Panc1 (cell line): ENCODE measurements at regions not wholly inside any gene's neighbourhood (a gene's known extent, or its start where the extent isn't known, plus 50 kb on each side); places are given as distances from the start of the nearest gene placed in this dataset.

Source experiments
- ATAC-seq: fragments of 200-7000 bp; cut with Tn5 transposase; 2 replicates; pipeline ENCODE4 v1.9.1; 2020; ENCODE audit warnings: mild to moderate bottlenecking, moderate library complexity
- BruUV-seq: library from RNA; stranded (reverse); fragments of 400-500 nt; replicated peaks from 2 replicates; lab custom pipeline; 2021; lab: Mats Ljungman, UMichigan
- CTCF ChIA-PET: fragments of 300-600 bp; sonication (Branson Sonifier 250); formaldehyde crosslinking; loops from one replicate; lab custom pipeline; 2022; ENCODE audit warnings: antibody characterized with exemption; lab: Charles Lee
- POLR2A ChIA-PET: fragments of 300-600 bp; sonication (Branson Sonifier 250); formaldehyde crosslinking; loops from one replicate; lab custom pipeline; 2022; ENCODE audit warnings: antibody characterized with exemption; lab: Charles Lee
- DNase-seq: peaks from one replicate; pipeline ENCODE4 v3.0.0-alpha.2; 2010; ENCODE audit warnings: low read depth, low spot score
- H3K27ac ChIP-seq: 2 replicates; pipeline ENCODE4 v1.5.1; 2011; ENCODE audit warnings: mild to moderate bottlenecking, low read length, inconsistent platforms
- H3K27me3 ChIP-seq: fragments of 200-500 bp; sonication (Bioruptor generic); 2 replicates; pipeline ENCODE4 v1.6.0; 2014; ENCODE audit warnings: low read length, inconsistent platforms; ENCODE audit not compliant: control insufficient read depth, insufficient read depth
- H3K36me3 ChIP-seq: fragments of 200-500 bp; sonication (Bioruptor generic); 2 replicates; pipeline ENCODE4 v1.5.1; 2014; ENCODE audit warnings: inconsistent platforms, mild to moderate bottlenecking, low read length, moderate library complexity; ENCODE audit not compliant: control insufficient read depth, insufficient read depth
- H3K4me1 ChIP-seq: 2 replicates; pipeline ENCODE4 v1.5.1; 2011; ENCODE audit warnings: inconsistent platforms, mild to moderate bottlenecking, low read length, moderate library complexity; ENCODE audit not compliant: control insufficient read depth, insufficient read depth
- H3K4me3 ChIP-seq, 2 experiments: 2 replicates each; pipeline ENCODE4 v1.5.1; 2011 to 2012; ENCODE audit warnings: low read depth in 2 of 2, low read length in 2 of 2, mild to moderate bottlenecking in 2 of 2, inconsistent platforms in 1 of 2, moderate library complexity in 1 of 2
- H3K9me3 ChIP-seq: fragments of 200-500 bp; sonication (Bioruptor generic); 2 replicates; pipeline ENCODE4 v1.5.1; 2014; ENCODE audit warnings: low read depth, mild to moderate bottlenecking, inconsistent platforms, low read length, moderate library complexity; ENCODE audit not compliant: control insufficient read depth, insufficient read depth
- POLR2AphosphoS5 ChIP-seq: IDR thresholded peaks from 2 replicates; pipeline ENCODE4 v1.6.1; 2012; ENCODE audit warnings: mild to moderate bottlenecking, low read depth, low read length, moderate library complexity
- SIN3A ChIP-seq: IDR thresholded peaks from 2 replicates; pipeline ENCODE4 v1.6.1; 2012; ENCODE audit warnings: low read depth, mild to moderate bottlenecking, low read length, moderate library complexity, borderline replicate concordance; ENCODE audit not compliant: insufficient read depth
- TCF7L2 ChIP-seq: IDR thresholded peaks from 2 replicates; pipeline ENCODE4 v1.6.1; 2011; ENCODE audit warnings: mild to moderate bottlenecking, low read depth, low read length, inconsistent platforms
- in situ Hi-C: cut with HindIII; loops from 2 replicates; pipeline ENCODE4 v1.10.0; 2016; ENCODE audit warnings: low sequenced_read_pairs, low pct_unique_long_range_greater_than_20kb
- intact Hi-C: fragments of 100-400 bp; cut with micrococcal nuclease; formaldehyde crosslinking; loops from one replicate; pipeline ENCODE4 v1.10.0; 2022; ENCODE audit not compliant: unreplicated experiment
- TF ChIP-seq, protein P1 (sequence below), 2 experiments: IDR thresholded peaks; 2 replicates each; pipeline ENCODE4 v1.6.1; 2011 to 2012; ENCODE audit warnings: low read depth in 2 of 2, control low read depth in 1 of 2, low read length in 1 of 2, mild to moderate bottlenecking in 1 of 2, moderate library complexity in 1 of 2; ENCODE audit not compliant: insufficient read depth in 1 of 2
- TF ChIP-seq, protein P2 (sequence below): fragments of 450-650 bp; IDR thresholded peaks from 2 replicates; pipeline ENCODE4 v1.5.1; 2017; ENCODE audit warnings: mild to moderate bottlenecking

DNA sequence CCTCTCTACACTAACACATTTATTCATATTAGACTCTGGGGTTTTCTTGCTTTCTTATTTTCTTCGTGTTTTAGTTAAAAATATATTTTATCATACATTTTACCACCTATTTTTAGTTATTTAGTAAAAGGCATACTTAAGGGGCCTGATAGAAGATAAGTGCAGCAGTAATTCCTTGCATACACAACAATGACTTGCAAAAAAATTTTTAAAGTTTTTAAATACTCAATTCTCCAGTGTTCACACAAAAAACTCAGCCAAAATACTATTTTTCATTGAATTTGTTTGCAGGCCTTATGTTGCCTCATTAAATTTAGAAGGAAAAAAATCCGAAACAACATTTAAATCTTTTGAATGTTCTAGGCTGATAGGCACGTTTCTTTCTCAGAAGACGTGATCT, 2431.7 kb downstream of the PCDH9 start:
- TF ChIP-seq POLR2AphosphoS5: no peak
- TF ChIP-seq, protein P1, sequence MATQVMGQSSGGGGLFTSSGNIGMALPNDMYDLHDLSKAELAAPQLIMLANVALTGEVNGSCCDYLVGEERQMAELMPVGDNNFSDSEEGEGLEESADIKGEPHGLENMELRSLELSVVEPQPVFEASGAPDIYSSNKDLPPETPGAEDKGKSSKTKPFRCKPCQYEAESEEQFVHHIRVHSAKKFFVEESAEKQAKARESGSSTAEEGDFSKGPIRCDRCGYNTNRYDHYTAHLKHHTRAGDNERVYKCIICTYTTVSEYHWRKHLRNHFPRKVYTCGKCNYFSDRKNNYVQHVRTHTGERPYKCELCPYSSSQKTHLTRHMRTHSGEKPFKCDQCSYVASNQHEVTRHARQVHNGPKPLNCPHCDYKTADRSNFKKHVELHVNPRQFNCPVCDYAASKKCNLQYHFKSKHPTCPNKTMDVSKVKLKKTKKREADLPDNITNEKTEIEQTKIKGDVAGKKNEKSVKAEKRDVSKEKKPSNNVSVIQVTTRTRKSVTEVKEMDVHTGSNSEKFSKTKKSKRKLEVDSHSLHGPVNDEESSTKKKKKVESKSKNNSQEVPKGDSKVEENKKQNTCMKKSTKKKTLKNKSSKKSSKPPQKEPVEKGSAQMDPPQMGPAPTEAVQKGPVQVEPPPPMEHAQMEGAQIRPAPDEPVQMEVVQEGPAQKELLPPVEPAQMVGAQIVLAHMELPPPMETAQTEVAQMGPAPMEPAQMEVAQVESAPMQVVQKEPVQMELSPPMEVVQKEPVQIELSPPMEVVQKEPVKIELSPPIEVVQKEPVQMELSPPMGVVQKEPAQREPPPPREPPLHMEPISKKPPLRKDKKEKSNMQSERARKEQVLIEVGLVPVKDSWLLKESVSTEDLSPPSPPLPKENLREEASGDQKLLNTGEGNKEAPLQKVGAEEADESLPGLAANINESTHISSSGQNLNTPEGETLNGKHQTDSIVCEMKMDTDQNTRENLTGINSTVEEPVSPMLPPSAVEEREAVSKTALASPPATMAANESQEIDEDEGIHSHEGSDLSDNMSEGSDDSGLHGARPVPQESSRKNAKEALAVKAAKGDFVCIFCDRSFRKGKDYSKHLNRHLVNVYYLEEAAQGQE (IDR thresholded peaks at IDR 0.05; ENCODE audit: insufficient read depth in 1 of 2, low read depth in 2 of 2, low read length in 1 of 2): no peak
- TF ChIP-seq TCF7L2: no peak
- TF ChIP-seq SIN3A: no peak
- TF ChIP-seq, protein P2, sequence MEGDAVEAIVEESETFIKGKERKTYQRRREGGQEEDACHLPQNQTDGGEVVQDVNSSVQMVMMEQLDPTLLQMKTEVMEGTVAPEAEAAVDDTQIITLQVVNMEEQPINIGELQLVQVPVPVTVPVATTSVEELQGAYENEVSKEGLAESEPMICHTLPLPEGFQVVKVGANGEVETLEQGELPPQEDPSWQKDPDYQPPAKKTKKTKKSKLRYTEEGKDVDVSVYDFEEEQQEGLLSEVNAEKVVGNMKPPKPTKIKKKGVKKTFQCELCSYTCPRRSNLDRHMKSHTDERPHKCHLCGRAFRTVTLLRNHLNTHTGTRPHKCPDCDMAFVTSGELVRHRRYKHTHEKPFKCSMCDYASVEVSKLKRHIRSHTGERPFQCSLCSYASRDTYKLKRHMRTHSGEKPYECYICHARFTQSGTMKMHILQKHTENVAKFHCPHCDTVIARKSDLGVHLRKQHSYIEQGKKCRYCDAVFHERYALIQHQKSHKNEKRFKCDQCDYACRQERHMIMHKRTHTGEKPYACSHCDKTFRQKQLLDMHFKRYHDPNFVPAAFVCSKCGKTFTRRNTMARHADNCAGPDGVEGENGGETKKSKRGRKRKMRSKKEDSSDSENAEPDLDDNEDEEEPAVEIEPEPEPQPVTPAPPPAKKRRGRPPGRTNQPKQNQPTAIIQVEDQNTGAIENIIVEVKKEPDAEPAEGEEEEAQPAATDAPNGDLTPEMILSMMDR: no peak
- Histone ChIP-seq H3K27ac (no peak overlapping the region), H3K4me1 (no peaks in the 10 kb centered on the region), H3K27me3 (no peaks in the 10 kb centered on the region), H3K9me3 (no peaks in the 10 kb centered on the region), H3K4me3 (no peak overlapping the region), H3K36me3 (no peaks in the 10 kb centered on the region)
- POLR2A ChIA-PET: no interaction called here
- in situ Hi-C loops: no loop called here
- no peak for DNase-seq
- no peak for ATAC-seq
- CTCF ChIA-PET: no interaction called here
- intact Hi-C loops: no loop called here
- BruUV-seq: no TSS peak

DNA sequence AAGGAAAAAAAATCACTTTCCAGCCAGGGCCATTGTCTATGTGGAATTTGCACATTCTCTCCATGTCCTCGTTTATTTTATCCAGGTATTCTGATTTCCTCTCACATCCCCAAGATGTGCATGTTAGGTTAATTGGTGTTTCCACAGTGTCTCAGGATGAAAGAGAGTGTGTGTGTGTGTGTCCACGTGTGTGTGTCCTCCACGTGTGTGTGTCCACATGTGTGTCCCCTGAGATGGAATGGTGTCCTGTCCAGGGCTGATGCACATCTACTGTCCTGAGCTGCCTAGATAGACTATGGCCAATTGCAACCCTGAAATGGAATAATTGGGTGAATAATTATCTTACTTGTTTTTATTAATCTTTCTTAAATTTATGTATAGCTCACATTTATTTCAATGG, 2436.5 kb downstream of the PCDH9 start:
- ChIA-PET CTCF (no interaction called here), POLR2A (no interaction called here)
- BruUV-seq: no TSS peak
- in situ Hi-C loops (no loop called here), intact Hi-C loops (no loop called here)
- no peak for DNase-seq
- no peaks in the 10 kb centered on the region for H3K36me3 ChIP-seq
- H3K4me1 ChIP-seq: no peaks in the 10 kb centered on the region
- H3K9me3 ChIP-seq: no peaks in the 10 kb centered on the region
- H3K4me3 ChIP-seq: no peak overlapping the region
- no peaks in the 10 kb centered on the region for H3K27me3 ChIP-seq
- no peak overlapping the region for H3K27ac ChIP-seq
- no peak for ATAC-seq
- TF ChIP-seq POLR2AphosphoS5: no peak
- TF ChIP-seq SIN3A: no peak
- TF ChIP-seq, protein P2: no peak
- TF ChIP-seq, protein P1 (IDR thresholded peaks at IDR 0.05; ENCODE audit: insufficient read depth in 1 of 2, low read depth in 2 of 2, low read length in 1 of 2): no peak
- TF ChIP-seq TCF7L2: no peak
